IPS DF 4.7 (cell line): ENCODE measurements at regions not wholly inside any gene's neighbourhood (a gene's known extent, or its start where the extent isn't known, plus 50 kb on each side); places are given as distances from the start of the nearest gene placed in this dataset.
"Not testable (repeated sequence)": the region's sequence is repeated elsewhere in the genome, so short reads cannot be mapped to it uniquely, and the experiment has no call there.

Experiments
- DNase-seq: peaks from one replicate; pipeline ENCODE4 v3.0.0-alpha.2; 2013; ENCODE audit warnings: low spot score; ENCODE audit errors: extremely low read depth

GRCh38 chr4:108465886-108466500 is 154.4 kb upstream of the RPL34 start:
- no peak for DNase-seq

- DNase-seq = no peak
Measured at GRCh38 chr4:108458681-108459080, 161.7 kb upstream of the RPL34 start.

DNA sequence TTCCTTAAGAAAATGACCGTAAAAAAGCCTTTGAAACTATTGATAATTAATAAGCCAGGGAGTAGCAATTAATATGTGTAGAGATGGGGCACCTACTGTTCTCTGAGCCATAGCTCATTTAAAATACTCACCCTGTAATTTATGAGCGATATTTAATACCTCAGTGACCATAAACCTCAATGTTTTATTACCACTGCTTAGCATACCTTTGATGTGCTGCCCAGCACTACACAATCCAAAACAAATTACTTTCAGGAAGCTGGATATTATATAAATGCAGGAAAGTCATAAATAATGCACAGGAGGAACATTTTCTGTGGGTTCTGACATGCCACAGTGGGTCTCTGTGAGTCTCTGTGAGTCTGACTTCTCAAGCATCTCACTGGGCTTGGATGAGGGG is 166.1 kb upstream of the RPL34 start:
- DNase-seq = no peak

- DNase-seq = no peak
Measured at GRCh38 chr4:108453366-108453765, 167.0 kb upstream of the RPL34 start.

DNA sequence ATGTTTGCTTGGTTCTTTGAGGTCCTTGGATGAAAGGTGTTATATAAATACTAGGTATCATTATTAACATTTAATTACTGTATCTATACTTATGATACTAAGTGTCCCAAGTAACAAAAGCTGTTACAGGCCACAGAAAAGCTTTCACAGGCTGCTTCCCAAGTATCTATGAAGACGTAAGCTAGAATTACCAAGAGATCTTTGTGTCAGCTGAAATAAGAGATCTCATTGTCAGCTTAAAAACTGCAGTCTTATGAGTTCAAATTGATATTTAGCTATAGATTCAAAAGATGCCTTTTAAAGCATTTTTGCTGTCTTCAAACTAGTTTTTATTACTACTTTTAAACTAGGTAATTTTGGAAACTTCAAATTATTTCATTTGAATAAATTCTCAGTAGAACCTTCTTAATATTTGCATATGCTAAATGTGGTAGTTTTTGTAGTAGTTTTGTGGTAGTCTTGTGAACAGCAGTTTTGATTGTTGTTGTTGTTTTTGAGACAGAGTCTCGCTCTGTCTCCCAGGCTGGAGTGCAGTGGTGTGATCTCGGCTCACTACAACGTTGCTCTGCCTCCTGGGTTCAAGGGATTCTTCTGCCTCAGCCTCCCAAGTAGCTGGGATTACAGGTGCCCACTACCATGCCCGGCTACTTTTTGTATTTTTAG is 170.0 kb upstream of the RPL34 start:
- DNase-seq = no peak

DNA sequence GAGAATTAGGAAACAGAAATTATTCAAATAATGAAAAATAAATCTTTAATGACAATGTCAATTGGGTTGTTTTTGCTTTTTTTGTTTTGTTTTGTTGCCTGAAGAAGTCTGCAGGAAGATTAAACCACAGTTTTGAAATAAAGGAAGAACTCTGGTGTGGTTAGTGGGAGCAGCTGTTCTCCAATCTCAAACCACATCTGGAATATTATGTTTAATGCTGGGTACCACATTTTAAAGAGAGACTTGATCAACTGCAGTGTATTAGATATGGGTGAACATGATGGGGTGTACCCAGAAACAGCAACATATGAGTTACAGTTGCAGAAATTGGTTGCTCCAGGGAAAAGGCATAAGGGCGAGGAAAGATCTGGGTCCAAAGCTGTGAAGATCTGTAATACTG is 171.2 kb upstream of the RPL34 start:
- no peak for DNase-seq

- DNase-seq = no peak
Measured at GRCh38 chr4:108446556-108446955, 173.8 kb upstream of the RPL34 start.

- no peak for DNase-seq
Measured at GRCh38 chr4:108445716-108446115, 174.7 kb upstream of the RPL34 start.

DNA sequence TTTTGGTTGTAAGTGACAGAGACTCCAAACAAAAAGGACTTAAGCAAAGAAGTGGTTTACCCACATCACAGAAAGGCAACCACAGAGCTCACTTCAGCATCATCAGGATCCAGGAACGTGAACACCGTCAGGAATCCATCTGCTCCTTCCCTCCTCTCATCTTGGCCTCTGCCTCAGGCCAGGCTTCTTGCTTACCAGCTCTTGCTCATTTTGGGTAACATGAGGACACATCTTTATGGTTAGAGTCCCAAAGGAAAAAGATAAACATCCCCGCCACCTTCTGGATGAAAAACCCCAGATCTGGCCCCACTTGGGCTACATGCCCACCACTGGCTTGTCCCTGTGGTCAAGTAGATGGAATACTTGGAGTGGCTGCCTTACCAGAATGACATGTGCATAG is 176.8 kb upstream of the RPL34 start:
- DNase-seq = no peak

DNA sequence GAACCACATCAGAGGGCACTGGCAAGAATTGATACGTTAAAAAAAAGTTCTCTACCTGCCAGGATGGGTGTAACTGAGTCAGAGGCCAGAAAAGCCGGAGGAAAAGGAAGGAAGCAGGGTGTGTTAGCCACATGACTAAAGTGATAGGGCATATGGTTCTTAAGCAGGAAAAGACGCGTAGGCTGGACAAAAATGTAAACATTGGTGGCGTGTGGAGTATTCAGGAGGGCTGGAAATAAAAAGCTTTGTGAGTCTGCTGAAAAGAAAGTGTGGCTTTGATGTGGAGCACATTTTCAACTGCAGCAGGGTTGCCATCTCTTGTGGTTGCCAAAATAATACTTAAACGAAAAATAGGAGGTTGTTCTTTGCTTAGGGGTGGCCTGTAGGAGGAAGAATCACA is 186.5 kb upstream of the RPL34 start:
- no peak for DNase-seq

- DNase-seq = not testable (repeated sequence)
Measured at GRCh38 chr4:108433394-108433793, 187.0 kb upstream of the RPL34 start.

DNA sequence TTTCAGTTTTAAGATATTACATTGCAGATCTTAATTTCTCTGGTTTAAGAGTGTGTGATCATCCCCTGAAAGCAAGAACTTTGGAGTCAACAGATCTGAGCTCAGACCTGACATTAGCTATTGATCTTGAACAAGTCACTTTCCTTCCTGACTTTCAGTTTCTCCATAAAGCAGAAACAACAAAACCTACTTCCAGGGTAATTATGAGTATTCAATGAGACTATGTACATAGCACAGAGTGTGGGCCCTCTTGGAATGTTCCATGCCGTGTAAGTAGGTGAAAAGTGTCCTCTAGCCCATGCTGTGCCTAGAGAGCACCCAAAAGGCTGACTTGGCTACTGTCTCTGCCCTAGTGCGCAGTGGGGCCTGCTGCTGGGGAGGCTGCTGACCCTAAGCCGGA is 188.0 kb upstream of the RPL34 start:
- DNase-seq = no peak

DNA sequence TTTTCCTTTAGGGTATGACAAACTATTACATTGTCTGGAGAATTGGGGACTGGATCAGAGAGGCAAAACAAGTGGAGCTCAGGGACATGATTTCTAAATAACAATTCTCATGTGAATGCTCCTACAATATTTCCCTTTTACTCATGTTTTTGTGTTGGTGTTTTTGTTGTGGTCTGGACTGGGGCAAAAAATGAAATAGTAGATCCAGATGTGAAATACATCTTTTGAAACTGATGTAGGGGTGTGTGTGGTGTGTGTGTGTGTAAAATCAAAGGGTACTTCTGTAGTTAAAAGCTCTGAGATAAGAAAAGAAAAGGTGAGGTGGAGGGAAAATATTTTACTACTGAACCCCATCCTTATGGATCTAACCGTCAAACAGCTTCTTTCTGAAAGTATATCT is 188.4 kb upstream of the RPL34 start:
- no peak for DNase-seq

- no peak for DNase-seq
Measured at GRCh38 chr4:108430921-108431320, 189.5 kb upstream of the RPL34 start.

- no peak for DNase-seq
Measured at GRCh38 chr4:108429662-108430061, 190.7 kb upstream of the RPL34 start.

DNA sequence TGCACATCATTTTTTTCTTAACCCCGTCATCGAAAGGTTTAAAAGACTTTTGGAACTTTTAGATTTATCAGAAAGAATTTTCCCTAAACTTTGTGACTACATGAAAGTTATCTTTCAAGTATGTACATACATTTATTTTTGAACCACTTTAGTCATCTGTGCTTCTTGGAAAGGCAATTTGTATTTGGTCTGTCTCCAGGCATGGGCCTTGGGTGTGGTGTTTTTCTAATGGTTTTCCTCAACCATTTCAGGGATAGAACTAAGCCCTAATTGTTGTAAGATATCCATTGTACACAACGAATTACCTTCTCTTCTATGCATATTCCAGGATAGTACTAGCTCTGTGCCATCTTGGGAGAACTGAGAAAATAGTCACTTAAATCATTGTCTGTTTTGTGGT is 191.5 kb upstream of the RPL34 start:
- no peak for DNase-seq

GRCh38 chr4:108427946-108428485 is 192.4 kb upstream of the RPL34 start:
- DNase-seq = no peak

- no peak for DNase-seq
Measured at GRCh38 chr4:108426493-108426892, 193.9 kb upstream of the RPL34 start.

GRCh38 chr4:108425988-108426387 is 194.4 kb upstream of the RPL34 start:
- no peak for DNase-seq

DNA sequence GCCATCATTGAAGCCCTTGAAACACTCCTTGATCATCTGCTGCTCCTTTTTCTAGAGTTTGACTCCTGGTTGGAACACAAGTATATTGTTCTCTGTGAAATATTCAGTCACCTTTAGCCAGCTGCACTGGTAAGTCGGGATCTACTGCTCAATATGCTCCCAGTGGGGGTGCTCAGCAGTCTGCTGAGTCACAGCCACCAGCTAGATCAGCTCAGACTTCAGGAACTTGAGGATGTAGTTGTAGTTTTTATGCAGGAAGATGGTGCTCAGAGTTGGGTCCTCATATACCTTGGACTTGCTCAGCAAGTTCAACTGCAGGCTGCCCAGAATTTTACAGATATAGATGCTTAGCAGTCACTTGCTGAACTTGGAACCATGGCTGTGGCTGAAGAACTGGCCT is 202.5 kb upstream of the RPL34 start:
- no peak for DNase-seq

DNA sequence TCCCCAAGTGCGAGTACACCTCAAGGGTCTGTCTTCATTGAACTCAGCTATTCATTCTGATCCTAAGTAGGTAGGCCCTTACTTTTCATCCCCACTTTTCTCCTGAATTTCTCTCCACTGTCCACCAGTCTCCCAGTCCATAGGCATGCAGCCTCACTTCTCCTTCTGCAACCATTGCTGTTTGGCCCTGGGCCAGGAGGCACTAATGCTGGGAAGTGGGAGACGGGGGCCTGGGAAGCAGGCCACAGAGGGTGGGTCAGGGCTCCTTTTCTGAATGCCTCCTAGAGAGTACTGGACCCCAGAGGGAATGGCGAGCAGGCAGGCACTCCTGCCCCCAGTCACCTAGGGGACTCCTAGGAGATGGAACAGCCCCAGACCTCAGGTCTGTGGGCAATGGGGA is 203.5 kb upstream of the RPL34 start:
- DNase-seq = no peak

DNA sequence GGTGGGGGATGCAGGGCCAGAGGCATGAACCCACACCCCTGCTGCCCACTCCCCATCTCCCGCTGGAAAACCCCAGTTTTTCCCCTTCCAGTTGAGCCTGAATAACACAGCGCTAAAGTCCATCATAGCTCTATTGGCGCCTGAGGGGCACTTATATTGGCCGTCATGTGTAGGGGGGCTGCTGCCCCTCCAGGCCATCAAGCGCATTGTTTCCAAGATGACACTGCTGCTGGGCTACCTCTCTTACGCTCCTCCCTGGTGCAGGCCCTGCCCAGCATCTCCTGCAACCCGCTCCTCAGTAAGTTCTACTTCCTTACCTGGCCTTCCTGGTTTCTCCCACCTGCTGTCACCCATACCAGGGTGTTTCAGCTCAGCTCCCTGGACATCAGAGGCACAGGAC is 205.0 kb upstream of the RPL34 start:
- DNase-seq = no peak

- no peak for DNase-seq
Measured at GRCh38 chr4:108411836-108412235, 208.5 kb upstream of the RPL34 start.
